Heart left ventricle (tissue), 16 donors: ENCODE measurements at regions not wholly inside any gene's neighbourhood (a gene's known extent, or its start where the extent isn't known, plus 50 kb on each side); places are given as distances from the start of the nearest gene placed in this dataset.

Experiments used
- ATAC-seq, 4 donors: fragments of 200-7000 bp; cut with Tn5 transposase; one replicate each; pipeline ENCODE4 v1.9.1; 2020 to 2022; ENCODE audit warnings: moderate library complexity in 4 of 4, mild to moderate bottlenecking in 3 of 4, moderate number of reproducible peaks in 1 of 4
- DNase-seq, 5 donors: peaks; one replicate each; pipeline ENCODE4 v3.0.0-alpha.2; 2020
- H3K27ac ChIP-seq, 12 donors: fragments of 200-600 bp; sonication (generic) in 4 of 12; one replicate each; pipeline versions ENCODE4 v1.5.0 to v1.8.0; 2016 to 2022; ENCODE audit warnings: mild to moderate bottlenecking in 2 of 12
- H3K27me3 ChIP-seq, 9 donors: fragments of 200-600 bp; sonication (generic) in 2 of 9; one replicate each; pipeline versions ENCODE4 v1.5.1 to v1.8.0; 2016 to 2022; ENCODE audit warnings: mild to moderate bottlenecking in 3 of 9
- H3K36me3 ChIP-seq, 9 donors: fragments of 200-600 bp; sonication (generic) in 2 of 9; one replicate each; pipeline versions ENCODE4 v1.5.0 to v1.8.0; 2018 to 2022; ENCODE audit warnings: mild to moderate bottlenecking in 2 of 9
- H3K4me1 ChIP-seq, 12 donors: fragments of 200-600 bp; sonication (generic) in 4 of 12; one replicate each; pipeline versions ENCODE4 v1.5.0 to v1.8.0; 2016 to 2022; ENCODE audit warnings: mild to moderate bottlenecking in 3 of 12
- H3K4me3 ChIP-seq, 12 donors: fragments of 200-600 bp; sonication (generic) in 4 of 12; one replicate each; pipeline versions ENCODE4 v1.5.0 to v1.8.0; 2017 to 2022; ENCODE audit warnings: mild to moderate bottlenecking in 9 of 12, moderate library complexity in 4 of 12
- H3K9me3 ChIP-seq, 12 donors: fragments of 200-600 bp; sonication (generic) in 4 of 12; one replicate each; pipeline versions ENCODE4 v1.5.0 to v1.8.0; 2016 to 2022; ENCODE audit warnings: mild to moderate bottlenecking in 1 of 12
- POLR2A ChIP-seq, 2 donors: fragments of 450-650 bp; IDR thresholded peaks; one replicate each; pipeline ENCODE4 v1.6.1; 2017; ENCODE audit warnings: antibody characterized with exemption in 2 of 2, mild to moderate bottlenecking in 2 of 2, moderate library complexity in 2 of 2
- WGBS, 4 donors: extraction: QIAGEN DNeasy Blood & Tissue Kit in 2 of 4; methylation state at CpG; one replicate each; pipeline versions ENCODE4 v1.1.5 to v1.1.7; 2013 to 2018; 5-methylcytosine and 5-hydroxymethylcytosine counted together
- intact Hi-C, 10 donors: fragments of 100-400 bp; cut with DNase I; formaldehyde crosslinking; loops; one replicate each; pipeline versions ENCODE4 v1.11.1 to v1.14.2; 2022
- TF ChIP-seq, protein P1 (sequence below), 12 donors: fragments of 200-600 bp; sonication (generic) in 4 of 12; IDR thresholded peaks; one replicate each; pipeline versions ENCODE4 v1.5.0 to v1.8.0; 2018 to 2022; ENCODE audit warnings: antibody characterized with exemption in 12 of 12, mild to moderate bottlenecking in 5 of 12
- donor health status: ischemic (EF 13 %, LVEDD 7.1; RV severe dilation, severe dysfunction).
- donor health status: healthy with polysubstance abuse.
- donor health status: DM: no; HTN: yes; CAD: no.
- donor health status: DM: no; HTN: no; CAD: no.
- donor health status: ischemic (EF 25% LVEDD 6.9; RV normal size, moderate dysfunction).
- donor health status: ischemic (EF 25% LVEDD 5.7; RV mildly dilated, moderate dysfunction).
- donor health status: healthy.
- donor health status: DM: yes; HTN: yes; CAD: no.
- donor health status: ischemic (EF 35%, LVEDD 5.7; RV mildly dilated, moderate dysfunction).
- donor health status: nonischemic (EF 11% LVEDD 7.7; RV severe dilation, severe dysfunction).
- donor health status: DM: yes; HTN: yes; CAD: no.
- donor health status: PGD.
- donor health status: ischemic (EF 29% LVEDD 5.4; RV normal size, mild dysfunction).
- donor health status: nonischemic (EF 23%, LVEDD 6.1; RV moderate dilation, normal function).

DNA sequence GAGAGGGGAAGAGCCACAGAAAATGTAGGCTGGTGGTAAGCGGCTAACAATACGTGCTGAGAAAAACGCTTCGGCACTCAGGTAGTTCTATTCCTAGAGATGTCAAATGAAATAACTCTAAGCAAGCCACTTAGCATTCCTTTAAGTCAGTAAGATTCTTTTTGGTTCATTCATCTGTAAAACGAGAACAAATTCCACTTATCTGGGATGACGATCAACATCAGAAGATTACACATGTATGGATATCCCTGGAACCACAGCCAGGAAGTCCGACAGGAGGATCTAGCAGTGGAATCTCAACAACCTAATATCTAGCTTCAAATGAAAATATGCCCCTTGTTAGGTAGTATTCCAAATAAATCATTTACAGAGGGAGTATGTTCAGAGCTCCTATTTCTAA lies 74.6 kb upstream of the CDKN3 start:
- Histone ChIP-seq H3K9me3 (no peaks in the 10 kb centered on the region), H3K27me3 (no peaks in the 10 kb centered on the region), H3K36me3 (no peaks in the 10 kb centered on the region), H3K4me3 (no peak overlapping the region), H3K27ac (peak overlapping the region in 3 of 12 donors; percentile 23 to 46 (median 34)), H3K4me1 (peaks cover 0 to 5% (median 0%) of the 10 kb centered on the region in 12 donors)
- 86 to 90% (median 87%) methylated on average over 7 of the region's 7 CpGs for WGBS, 4 donors
- no peak for ATAC-seq
- intact Hi-C loops = loop anchor here in 3 of 10 donors (10.0 kb wide), 2 partner anchors 137 to 147 kb away; no protein-coding TSS in a partner anchor
- no peak for DNase-seq
- TF ChIP-seq, protein P1, sequence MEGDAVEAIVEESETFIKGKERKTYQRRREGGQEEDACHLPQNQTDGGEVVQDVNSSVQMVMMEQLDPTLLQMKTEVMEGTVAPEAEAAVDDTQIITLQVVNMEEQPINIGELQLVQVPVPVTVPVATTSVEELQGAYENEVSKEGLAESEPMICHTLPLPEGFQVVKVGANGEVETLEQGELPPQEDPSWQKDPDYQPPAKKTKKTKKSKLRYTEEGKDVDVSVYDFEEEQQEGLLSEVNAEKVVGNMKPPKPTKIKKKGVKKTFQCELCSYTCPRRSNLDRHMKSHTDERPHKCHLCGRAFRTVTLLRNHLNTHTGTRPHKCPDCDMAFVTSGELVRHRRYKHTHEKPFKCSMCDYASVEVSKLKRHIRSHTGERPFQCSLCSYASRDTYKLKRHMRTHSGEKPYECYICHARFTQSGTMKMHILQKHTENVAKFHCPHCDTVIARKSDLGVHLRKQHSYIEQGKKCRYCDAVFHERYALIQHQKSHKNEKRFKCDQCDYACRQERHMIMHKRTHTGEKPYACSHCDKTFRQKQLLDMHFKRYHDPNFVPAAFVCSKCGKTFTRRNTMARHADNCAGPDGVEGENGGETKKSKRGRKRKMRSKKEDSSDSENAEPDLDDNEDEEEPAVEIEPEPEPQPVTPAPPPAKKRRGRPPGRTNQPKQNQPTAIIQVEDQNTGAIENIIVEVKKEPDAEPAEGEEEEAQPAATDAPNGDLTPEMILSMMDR (IDR thresholded peaks at IDR 0.05) = no peak
- TF ChIP-seq POLR2A (IDR thresholded peaks at IDR 0.05) = no peak

DNA sequence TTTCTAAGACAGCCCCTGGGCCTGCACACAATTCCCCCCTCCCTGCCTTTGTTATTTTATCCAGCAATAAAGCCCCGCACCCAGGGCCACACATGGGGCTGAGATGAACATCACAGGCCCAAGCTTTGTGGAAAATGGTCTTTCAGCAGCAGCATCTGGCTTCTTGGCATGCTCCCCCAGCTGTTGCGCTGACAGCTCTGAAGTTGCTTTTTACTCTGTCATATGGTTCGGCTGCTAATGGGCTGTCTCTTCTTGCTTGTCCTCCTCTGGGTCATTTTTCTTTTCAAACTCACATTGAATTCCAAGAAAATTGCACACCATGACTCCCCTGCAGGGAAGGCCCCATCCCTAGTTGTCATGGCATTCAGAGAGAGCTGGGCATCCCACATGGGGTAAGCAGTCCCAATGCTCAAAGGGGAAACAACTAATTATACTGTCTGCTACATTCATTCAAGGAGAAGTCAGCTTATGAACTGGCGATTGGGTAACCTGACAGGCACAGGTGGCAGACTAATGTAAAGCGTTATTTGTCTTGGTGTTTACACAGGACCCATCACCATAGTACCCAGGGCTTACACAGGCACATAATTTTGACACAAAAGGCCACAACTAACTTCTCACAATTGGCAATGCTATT lies 74.0 kb upstream of the CDKN3 start:
- Histone ChIP-seq H3K4me3 (no peak overlapping the region), H3K9me3 (no peaks in the 10 kb centered on the region), H3K27ac (peak overlapping the region in 5 of 12 donors; percentile 19 to 46 (median 34)), H3K4me1 (peaks cover 0 to 5% (median 0%) of the 10 kb centered on the region in 12 donors), H3K27me3 (no peaks in the 10 kb centered on the region), H3K36me3 (no peaks in the 10 kb centered on the region)
- 84 to 89% (median 87%) methylated on average over 5 of the region's 5 CpGs for WGBS, 4 donors
- TF ChIP-seq POLR2A (IDR thresholded peaks at IDR 0.05) = no peak
- TF ChIP-seq, protein P1 (IDR thresholded peaks at IDR 0.05) = no peak
- ATAC-seq (peak in 3 of 4 donors; percentile 46 to 69 (median 49)), DNase-seq (peak in 3 of 5 donors; percentile 43 to 75 (median 65))
- intact Hi-C loops = loop anchor here in 3 of 10 donors (10.0 kb wide), 2 partner anchors 138 to 148 kb away; no protein-coding TSS in a partner anchor

DNA sequence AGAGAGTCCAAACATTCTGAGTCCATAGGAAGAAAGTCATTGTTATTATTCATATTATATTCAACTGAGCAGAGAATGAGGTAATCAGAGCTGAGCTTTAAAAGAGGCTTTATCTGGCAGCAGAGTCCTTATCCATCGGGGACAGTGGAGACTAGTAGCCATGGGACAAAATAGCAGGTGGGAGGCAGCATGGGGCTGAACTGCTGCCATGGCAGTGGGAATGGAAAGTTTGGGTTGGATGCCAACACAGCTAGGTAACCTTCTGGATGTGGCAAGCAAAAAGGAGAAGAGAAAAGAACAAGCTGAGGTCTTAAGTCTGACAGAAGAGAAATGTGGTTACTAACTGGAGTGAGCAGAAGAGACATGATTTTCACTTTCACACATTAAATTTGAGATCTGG lies 71.0 kb upstream of the CDKN3 start:
- Histone ChIP-seq H3K9me3 (no peaks in the 10 kb centered on the region), H3K4me1 (peaks cover 0 to 17% (median 0%) of the 10 kb centered on the region in 12 donors), H3K4me3 (no peak overlapping the region), H3K27me3 (no peaks in the 10 kb centered on the region), H3K27ac (peak overlapping the region in 1 of 12 donors; percentile 11), H3K36me3 (no peaks in the 10 kb centered on the region)
- TF ChIP-seq POLR2A (IDR thresholded peaks at IDR 0.05) = no peak
- TF ChIP-seq, protein P1 (IDR thresholded peaks at IDR 0.05) = no peak
- DNase-seq (no peak), ATAC-seq (peak in 1 of 4 donors; percentile 42)
- WGBS, 4 donors = 24 to 39% (median 31%) methylated on average over 1 of the region's 1 CpG
- intact Hi-C loops = loop anchor here in 7 of 10 donors (5.0 to 10.0 kb wide), 3 partner anchors 141 to 788 kb away; no protein-coding TSS in a partner anchor

DNA sequence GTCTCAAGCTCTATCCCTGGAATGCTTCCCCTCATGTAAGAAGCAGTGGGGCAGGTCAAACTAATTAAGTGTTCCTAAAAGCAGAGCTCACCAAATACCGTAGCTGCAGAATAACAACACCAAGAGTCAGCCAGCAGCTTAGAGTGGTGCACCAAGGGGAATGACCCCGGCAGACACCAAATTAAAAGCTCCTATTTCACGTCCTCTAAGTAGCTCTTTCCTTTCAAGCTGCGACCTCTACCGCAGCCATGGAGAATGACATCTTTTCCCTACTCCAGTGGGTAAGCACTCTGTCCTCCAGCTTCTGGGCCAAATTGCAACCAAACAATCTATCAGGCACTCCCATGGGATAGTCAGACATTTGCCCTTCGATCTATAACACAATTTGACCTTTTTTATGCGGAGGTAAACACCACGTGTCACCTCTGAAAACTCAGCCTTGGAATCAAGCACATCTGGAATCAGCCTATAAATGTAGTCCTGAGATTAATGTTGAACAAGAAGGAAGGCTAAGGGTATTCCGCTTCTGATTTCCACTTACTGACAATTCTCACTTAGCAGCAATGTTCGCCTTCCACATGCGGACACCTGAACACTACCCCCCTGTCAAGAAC lies 67.6 kb upstream of the CDKN3 start:
- ATAC-seq (peak; percentile 62 to 84 (median 82)), DNase-seq (peak in 4 of 5 donors; percentile 30 to 49 (median 40))
- WGBS, 4 donors = 29 to 34% (median 29%) methylated on average over 11 of the region's 11 CpGs
- Histone ChIP-seq H3K4me3 (no peak overlapping the region), H3K4me1 (peaks cover 0 to 13% (median 0%) of the 10 kb centered on the region in 12 donors), H3K9me3 (no peaks in the 10 kb centered on the region), H3K27me3 (no peaks in the 10 kb centered on the region), H3K36me3 (no peaks in the 10 kb centered on the region), H3K27ac (no peak overlapping the region)
- intact Hi-C loops = loop anchor here in 7 of 10 donors (5.0 to 10.0 kb wide), 3 partner anchors 144 to 792 kb away; no protein-coding TSS in a partner anchor
- no peak for TF ChIP-seq POLR2A (IDR thresholded peaks at IDR 0.05)
- TF ChIP-seq, protein P1 (IDR thresholded peaks at IDR 0.05) = peak; percentile 41 to 79 (median 59)
